Activated T-cell treated with anti-CD3 and anti-CD28 coated beads, Interleukin-2, amount 50 U/mL, for 72 hours (primary cell): ENCODE measurements at regions not wholly inside any gene's neighbourhood (a gene's known extent, or its start where the extent isn't known, plus 50 kb on each side); places are given as distances from the start of the nearest gene placed in this dataset.
"Not testable (repeated sequence)": the region's sequence is repeated elsewhere in the genome, so short reads cannot be mapped to it uniquely, and the experiment has no call there.

Experiments
- ATAC-seq, 2 donors: fragments of 150-1000 bp; cut with Tn5 transposase; replicated peaks in 1 of 2; 2 replicates each; pipeline ENCODE4 v1.10.0; 2021; ENCODE audit warnings: moderate library complexity in 2 of 2, mild to moderate bottlenecking in 1 of 2
- DNase-seq, 2 donors: peaks; one replicate each; pipeline ENCODE4 v3.0.0; 2021 to 2022; ENCODE audit warnings: mixed read lengths in 1 of 2
- H3K27ac Mint-ChIP-seq: one replicate; pipeline ENCODE4 v1.8.0; 2022; ENCODE audit warnings: mild to moderate bottlenecking, moderate library complexity, mixed read lengths
- H3K27me3 Mint-ChIP-seq: one replicate; pipeline ENCODE4 v1.8.0; 2022; ENCODE audit warnings: low read depth, mixed read lengths
- H3K36me3 Mint-ChIP-seq, 2 donors: one replicate each; pipeline ENCODE4 v1.8.0; 2022; ENCODE audit warnings: mixed read lengths in 2 of 2, mild to moderate bottlenecking in 1 of 2; ENCODE audit not compliant: insufficient read depth in 2 of 2
- H3K4me1 Mint-ChIP-seq: one replicate; pipeline ENCODE4 v1.8.0; 2022; ENCODE audit warnings: low read depth, mixed read lengths
- H3K4me3 Mint-ChIP-seq, 2 donors: one replicate each; pipeline ENCODE4 v1.8.0; 2022; ENCODE audit warnings: mild to moderate bottlenecking in 2 of 2, mixed read lengths in 2 of 2, moderate library complexity in 2 of 2
- H3K9me3 Mint-ChIP-seq, 2 donors: one replicate each; pipeline ENCODE4 v1.8.0; 2022; ENCODE audit warnings: mixed read lengths in 2 of 2

DNA sequence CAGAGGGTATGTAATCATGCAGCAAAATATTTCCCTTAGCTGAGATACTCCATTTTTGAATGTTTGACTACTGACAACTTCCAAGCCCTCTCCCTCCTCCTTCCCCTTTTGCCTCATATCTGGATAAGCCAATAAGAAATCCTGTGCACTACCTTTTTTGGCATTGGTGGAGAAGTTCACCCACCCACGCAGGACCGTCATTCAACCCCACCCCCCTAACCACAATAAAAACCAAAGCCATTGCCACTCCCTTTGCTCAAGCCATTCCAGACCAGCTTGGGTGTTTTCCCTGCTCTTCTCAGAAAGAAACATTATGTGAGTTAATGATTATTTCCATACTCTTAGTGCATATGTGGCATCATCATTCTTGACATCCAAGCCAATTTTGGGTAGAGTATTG, 176.7 kb downstream of the PTPN11 start:
- H3K4me1 Mint-ChIP-seq = no peaks in the 10 kb centered on the region

DNA sequence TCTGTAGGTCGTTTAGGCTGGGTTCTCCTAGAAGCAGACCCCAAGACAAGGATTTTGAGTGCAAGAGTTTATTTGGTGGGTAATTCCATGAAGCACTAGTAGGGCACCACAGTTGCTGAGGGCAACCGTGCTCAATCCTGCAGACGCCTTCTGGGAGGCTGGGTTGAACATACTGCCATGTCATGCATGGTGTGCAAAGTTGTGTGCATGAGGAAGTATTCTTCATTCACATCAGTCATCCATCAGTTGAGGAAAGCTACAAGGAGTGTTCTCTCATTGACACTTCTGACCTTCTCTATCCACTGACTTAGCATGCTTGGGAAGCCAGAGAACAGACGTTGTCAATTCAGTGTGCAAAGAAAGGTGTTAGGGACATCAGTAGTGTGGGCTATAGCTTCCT, 179.2 kb downstream of the PTPN11 start:
- no peak for ATAC-seq
- Mint-ChIP-seq H3K27me3 (peaks cover 10% of the 10 kb centered on the region), H3K4me1 (no peaks in the 10 kb centered on the region), H3K27ac (no peak overlapping the region), H3K9me3 (no peaks in the 10 kb centered on the region), H3K36me3 (peaks cover 0 to 5% of the 10 kb centered on the region in 2 donors), H3K4me3 (no peak overlapping the region)
- no peak for DNase-seq

More for the DNA sequence above, 176.7 kb downstream of the PTPN11 start:
- H3K27ac Mint-ChIP-seq = no peak overlapping the region
- no peaks in the 10 kb centered on the region for H3K9me3 Mint-ChIP-seq
- H3K36me3 Mint-ChIP-seq = peaks cover 0 to 3% of the 10 kb centered on the region in 2 donors
- no peak for DNase-seq
- peaks cover 8% of the 10 kb centered on the region for H3K27me3 Mint-ChIP-seq
- ATAC-seq = no peak
- H3K4me3 Mint-ChIP-seq = no peak overlapping the region

DNA sequence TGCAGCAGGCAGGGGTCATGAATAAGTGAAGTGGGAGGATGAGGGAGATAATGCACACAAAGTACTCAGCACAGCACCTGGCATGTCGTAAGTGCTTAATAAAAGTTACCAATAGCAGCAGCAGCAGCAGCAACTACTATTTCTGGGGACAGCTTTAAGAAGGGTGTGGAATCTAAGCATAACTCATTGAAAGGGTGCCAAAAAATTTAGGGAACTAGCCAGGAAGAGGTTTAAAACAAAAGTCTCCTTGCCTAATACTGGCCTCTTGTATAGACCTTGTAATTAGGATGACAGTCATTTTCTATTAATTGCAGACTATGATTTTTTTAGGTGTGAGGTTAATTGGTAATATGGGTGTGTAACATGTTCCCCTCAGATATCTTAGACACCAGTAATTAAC, 179.9 kb downstream of the PTPN11 start:
- no peak for ATAC-seq
- H3K4me1 Mint-ChIP-seq = no peaks in the 10 kb centered on the region
- H3K9me3 Mint-ChIP-seq = no peaks in the 10 kb centered on the region
- peaks cover 15% of the 10 kb centered on the region for H3K27me3 Mint-ChIP-seq
- no peak overlapping the region for H3K27ac Mint-ChIP-seq
- DNase-seq = no peak
- peaks cover 0 to 5% of the 10 kb centered on the region in 2 donors for H3K36me3 Mint-ChIP-seq
- no peak overlapping the region for H3K4me3 Mint-ChIP-seq

GRCh38 chr12:112599871-112600270, 181.1 kb downstream of the PTPN11 start:
- Mint-ChIP-seq H3K4me1 (no peaks in the 10 kb centered on the region), H3K4me3 (no peak overlapping the region), H3K27ac (no peak overlapping the region), H3K36me3 (peaks cover 0 to 5% of the 10 kb centered on the region in 2 donors), H3K27me3 (peaks cover 15% of the 10 kb centered on the region), H3K9me3 (no peaks in the 10 kb centered on the region)
- DNase-seq (no peak), ATAC-seq (no peak)

- Mint-ChIP-seq H3K27ac (no peak overlapping the region), H3K4me3 (no peak overlapping the region), H3K9me3 (no peaks in the 10 kb centered on the region), H3K4me1 (no peaks in the 10 kb centered on the region), H3K36me3 (peaks cover 0 to 5% of the 10 kb centered on the region in 2 donors), H3K27me3 (peaks cover 7% of the 10 kb centered on the region)
- DNase-seq = no peak
- no peak for ATAC-seq
These were observed 183.4 kb downstream of the PTPN11 start for GRCh38 chr12:112602150-112602549.

DNA sequence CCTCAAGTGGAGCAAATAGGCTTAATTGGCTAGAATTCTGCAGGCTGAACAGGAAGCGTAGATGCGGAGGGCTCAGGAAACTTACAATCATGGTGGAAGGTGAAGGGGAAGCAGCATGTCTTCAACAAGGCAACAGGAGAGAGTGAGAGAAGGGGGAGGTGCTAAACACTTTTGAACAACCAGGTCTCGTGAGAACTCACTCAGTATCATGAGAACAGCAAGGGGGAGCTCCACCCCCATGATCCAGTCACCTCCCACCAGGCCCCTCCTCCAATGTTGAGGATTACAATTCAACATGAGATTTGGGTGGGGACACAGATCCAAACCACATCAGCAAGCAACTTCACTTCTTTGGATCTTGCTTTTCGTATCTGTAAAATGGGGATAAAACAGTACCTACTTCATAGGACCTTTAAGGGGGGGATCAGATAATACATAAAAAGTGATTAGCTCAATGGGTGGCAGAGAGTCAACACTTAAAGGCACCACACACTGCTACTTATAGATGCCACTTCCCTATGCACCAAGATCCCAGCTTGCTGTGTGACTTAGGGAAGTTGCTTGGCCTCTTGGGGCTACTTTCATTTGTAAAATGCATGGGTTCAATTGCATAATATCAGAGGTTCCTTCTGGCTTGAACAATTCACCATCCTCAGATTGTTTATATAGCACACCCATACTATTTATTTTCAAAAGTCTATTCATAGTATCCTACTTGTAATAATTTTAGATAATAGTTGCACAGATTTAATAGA, 184.8 kb upstream of the RPH3A start:
- no peak for DNase-seq
- no peak overlapping the region for H3K27ac Mint-ChIP-seq

GRCh38 chr12:112607427-112607826, 184.1 kb upstream of the RPH3A start:
- ATAC-seq (no peak), DNase-seq (no peak)
- Mint-ChIP-seq H3K9me3 (no peaks in the 10 kb centered on the region), H3K36me3 (no peaks in the 10 kb centered on the region), H3K27me3 (peaks cover 13% of the 10 kb centered on the region), H3K4me3 (no peak overlapping the region), H3K27ac (no peak overlapping the region), H3K4me1 (no peaks in the 10 kb centered on the region)

More for the DNA sequence above, 184.8 kb upstream of the RPH3A start:
- Mint-ChIP-seq H3K36me3 (no peaks in the 10 kb centered on the region), H3K4me3 (no peak overlapping the region), H3K27me3 (peaks cover 13% of the 10 kb centered on the region), H3K9me3 (no peaks in the 10 kb centered on the region), H3K4me1 (no peaks in the 10 kb centered on the region)
- ATAC-seq = no peak

GRCh38 chr12:112611908-112612307, 179.6 kb upstream of the RPH3A start:
- Mint-ChIP-seq H3K4me3 (no peak overlapping the region), H3K27me3 (peaks cover 20% of the 10 kb centered on the region), H3K9me3 (no peaks in the 10 kb centered on the region), H3K36me3 (no peaks in the 10 kb centered on the region), H3K4me1 (no peaks in the 10 kb centered on the region), H3K27ac (no peak overlapping the region)
- ATAC-seq (no peak), DNase-seq (no peak)

GRCh38 chr12:112615196-112615595, 176.4 kb upstream of the RPH3A start:
- no peak for ATAC-seq
- DNase-seq = no peak
- Mint-ChIP-seq H3K4me1 (no peaks in the 10 kb centered on the region), H3K27ac (no peak overlapping the region), H3K4me3 (no peak overlapping the region), H3K9me3 (no peaks in the 10 kb centered on the region), H3K27me3 (peaks cover 31% of the 10 kb centered on the region), H3K36me3 (no peaks in the 10 kb centered on the region)

DNA sequence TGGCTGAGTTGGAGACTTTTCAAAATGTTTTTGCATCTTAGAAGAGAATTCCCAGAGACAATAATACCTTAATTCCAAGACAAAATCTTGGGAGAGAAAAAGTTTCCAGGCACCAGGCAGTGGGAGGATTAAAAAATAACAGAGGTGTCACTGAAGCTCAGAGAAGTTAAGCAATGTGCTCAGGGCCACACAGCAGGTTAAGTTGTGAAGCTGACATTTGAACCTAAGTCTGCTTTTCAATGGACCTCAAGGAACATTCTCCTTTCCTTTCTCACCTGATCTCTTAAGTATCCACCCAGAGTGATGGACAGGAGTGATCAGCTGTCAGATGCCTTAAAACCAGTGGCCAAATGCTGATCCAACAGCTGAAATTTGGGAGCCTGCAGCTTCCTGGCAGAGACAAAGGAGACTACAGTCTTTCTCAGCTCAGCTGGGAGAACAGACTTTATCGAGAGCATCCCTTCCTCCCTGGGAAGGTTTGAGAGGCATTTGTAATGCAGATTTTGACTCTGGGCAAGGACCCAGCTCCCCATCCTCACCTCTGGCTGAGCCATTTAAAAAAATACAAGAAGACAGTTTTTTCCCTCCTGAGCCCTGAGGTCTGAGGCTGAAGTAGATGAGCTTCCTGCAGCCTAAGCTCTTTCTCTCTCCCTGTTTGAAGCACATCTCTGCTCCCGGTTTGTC, 174.9 kb upstream of the RPH3A start:
- no peaks in the 10 kb centered on the region for H3K4me1 Mint-ChIP-seq
- H3K9me3 Mint-ChIP-seq = no peaks in the 10 kb centered on the region
- H3K4me3 Mint-ChIP-seq = no peak overlapping the region
- H3K27ac Mint-ChIP-seq = no peak overlapping the region
- no peak for ATAC-seq
- H3K27me3 Mint-ChIP-seq = peaks cover 25% of the 10 kb centered on the region
- no peak for DNase-seq
- no peaks in the 10 kb centered on the region for H3K36me3 Mint-ChIP-seq

- Mint-ChIP-seq H3K36me3 (no peaks in the 10 kb centered on the region), H3K4me3 (no peak overlapping the region), H3K27ac (no peak overlapping the region), H3K4me1 (no peaks in the 10 kb centered on the region), H3K9me3 (no peaks in the 10 kb centered on the region), H3K27me3 (peaks cover 25% of the 10 kb centered on the region)
- DNase-seq (no peak), ATAC-seq (no peak)
These were observed 174.4 kb upstream of the RPH3A start for GRCh38 chr12:112617153-112617505.

GRCh38 chr12:112627851-112628250, 163.7 kb upstream of the RPH3A start:
- Mint-ChIP-seq H3K27ac (no peak overlapping the region), H3K4me3 (no peak overlapping the region), H3K4me1 (no peaks in the 10 kb centered on the region)

DNA sequence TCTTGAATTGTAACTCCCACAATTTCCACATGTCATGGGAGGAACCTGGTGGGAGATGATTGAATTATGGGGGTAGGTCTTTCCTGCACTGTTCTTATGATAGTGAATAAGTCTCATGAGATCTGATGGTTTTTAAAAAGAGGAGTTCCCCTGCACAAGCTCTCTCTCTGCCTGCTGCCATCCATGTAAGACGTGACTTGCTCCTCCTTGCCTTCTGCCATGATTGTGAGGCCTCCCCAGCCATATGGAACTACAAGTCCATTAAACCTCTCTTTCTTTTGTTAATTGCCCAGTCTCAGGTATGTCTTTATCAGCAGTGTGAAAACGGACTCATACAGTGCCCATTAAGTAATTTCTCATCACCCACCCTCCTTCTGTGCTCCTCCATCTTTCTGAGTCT, 159.6 kb upstream of the RPH3A start:
- H3K27ac Mint-ChIP-seq, DNase-seq, ATAC-seq, H3K4me3 Mint-ChIP-seq, H3K4me1 Mint-ChIP-seq, H3K9me3 Mint-ChIP-seq, H3K36me3 Mint-ChIP-seq: not testable (repeated sequence)
- H3K27me3 Mint-ChIP-seq = peaks cover 22% of the 10 kb centered on the region

More at GRCh38 chr12:112627851-112628250, 163.7 kb upstream of the RPH3A start:
- DNase-seq = no peak
- Mint-ChIP-seq H3K27me3 (peaks cover 14% of the 10 kb centered on the region), H3K36me3 (no peaks in the 10 kb centered on the region), H3K9me3 (no peaks in the 10 kb centered on the region)
- ATAC-seq = no peak

GRCh38 chr12:112635036-112635435, 156.5 kb upstream of the RPH3A start:
- ATAC-seq (no peak), DNase-seq (no peak)
- no peak overlapping the region for H3K27ac Mint-ChIP-seq
- peaks cover 23% of the 10 kb centered on the region for H3K27me3 Mint-ChIP-seq
- peaks cover 0 to 3% of the 10 kb centered on the region in 2 donors for H3K9me3 Mint-ChIP-seq
- H3K4me1 Mint-ChIP-seq = no peaks in the 10 kb centered on the region
- no peaks in the 10 kb centered on the region for H3K36me3 Mint-ChIP-seq
- H3K4me3 Mint-ChIP-seq = no peak overlapping the region
